Stimulated activated memory B cell treated with anti-CD40 and anti-IgM and Interleukin-4, amounts not matched to agents 10 μg/mL and 1 μg/mL and 100 μg/mL, for 72 hours (primary cell): ENCODE measurements at regions not wholly inside any gene's neighbourhood (a gene's known extent, or its start where the extent isn't known, plus 50 kb on each side); places are given as distances from the start of the nearest gene placed in this dataset.
"Not testable (repeated sequence)": the region's sequence is repeated elsewhere in the genome, so short reads cannot be mapped to it uniquely, and the experiment has no call there.

ENCODE experiments used
- ATAC-seq: fragments of 150-1000 bp; cut with Tn5 transposase; 2 replicates; pipeline ENCODE4 v1.10.0; 2021
- H3K27ac Mint-ChIP-seq: one replicate; pipeline ENCODE4 v1.8.0; 2022; ENCODE audit warnings: mild to moderate bottlenecking, mixed read lengths
- H3K27me3 Mint-ChIP-seq: one replicate; pipeline ENCODE4 v1.8.0; 2022; ENCODE audit warnings: mixed read lengths
- H3K36me3 Mint-ChIP-seq: one replicate; pipeline ENCODE4 v1.8.0; 2022; ENCODE audit warnings: mixed read lengths
- H3K4me1 Mint-ChIP-seq: one replicate; pipeline ENCODE4 v1.8.0; 2022; ENCODE audit warnings: mixed read lengths
- H3K4me3 Mint-ChIP-seq: one replicate; pipeline ENCODE4 v1.8.0; 2022; ENCODE audit warnings: mild to moderate bottlenecking, moderate library complexity, mixed read lengths
- H3K9me3 Mint-ChIP-seq: one replicate; pipeline ENCODE4 v1.8.0; 2022; ENCODE audit warnings: mixed read lengths

DNA sequence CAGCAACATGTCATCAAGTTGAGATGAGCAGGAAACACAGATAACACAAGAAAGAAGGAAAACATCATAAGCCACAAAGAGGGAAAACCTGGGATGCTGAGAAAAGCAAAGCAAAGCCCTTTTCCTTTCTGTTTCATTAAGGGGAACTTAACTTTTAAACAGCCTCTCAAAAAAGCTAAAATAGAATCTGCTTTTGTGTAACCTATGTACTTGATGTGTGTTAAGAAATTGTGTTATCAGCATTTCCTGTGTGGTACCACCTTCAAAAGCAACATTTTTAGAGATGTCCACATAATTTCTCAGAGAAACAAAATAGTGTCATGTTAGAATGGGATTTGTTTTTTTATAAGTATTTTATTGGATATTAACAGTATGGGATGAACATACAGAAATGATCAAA is 206.2 kb downstream of the IL20RB start:
- H3K27ac Mint-ChIP-seq: no peak overlapping the region
- H3K27me3 Mint-ChIP-seq: no peaks in the 10 kb centered on the region
- H3K4me1 Mint-ChIP-seq: no peaks in the 10 kb centered on the region
- H3K9me3 Mint-ChIP-seq: no peaks in the 10 kb centered on the region
- no peak for ATAC-seq
- no peak overlapping the region for H3K4me3 Mint-ChIP-seq
- H3K36me3 Mint-ChIP-seq: no peaks in the 10 kb centered on the region

DNA sequence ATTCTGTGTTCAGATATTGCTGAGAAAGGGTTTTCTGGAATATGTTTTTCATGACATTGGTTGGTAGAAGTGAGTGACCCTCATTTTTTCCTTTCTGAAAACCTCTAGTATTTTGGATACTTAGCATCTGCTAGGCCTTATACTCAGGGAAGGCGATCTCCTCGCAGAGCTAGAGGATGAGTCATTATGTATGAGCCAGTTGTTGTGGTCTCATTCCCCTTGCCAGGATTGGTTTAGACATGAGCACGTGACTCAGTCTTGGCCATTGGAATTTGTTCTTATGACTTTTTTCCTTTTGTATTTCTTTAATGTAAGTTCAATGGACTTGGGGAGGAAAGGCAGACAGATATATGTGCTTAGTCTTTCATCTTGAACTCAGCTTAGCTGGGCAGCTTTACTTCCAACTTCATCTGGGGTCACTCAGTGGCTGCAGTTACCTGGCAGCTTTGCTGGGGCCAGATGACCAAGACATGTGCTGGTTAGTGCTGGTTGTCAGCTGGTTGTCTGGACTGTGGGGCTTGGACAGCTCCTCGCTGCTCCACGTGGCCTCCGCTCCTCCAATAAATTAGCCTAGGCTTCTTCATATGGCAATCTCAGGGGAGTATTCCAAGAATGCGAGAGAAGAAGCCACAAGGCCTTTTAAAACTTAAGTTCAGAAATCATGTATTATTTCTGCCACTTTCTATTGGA is 207.5 kb downstream of the IL20RB start:
- no peak overlapping the region for H3K27ac Mint-ChIP-seq
- ATAC-seq: peak; percentile 57
- no peaks in the 10 kb centered on the region for H3K27me3 Mint-ChIP-seq
- peaks cover 5% of the 10 kb centered on the region for H3K9me3 Mint-ChIP-seq
- no peaks in the 10 kb centered on the region for H3K36me3 Mint-ChIP-seq
- H3K4me1 Mint-ChIP-seq: no peaks in the 10 kb centered on the region
- no peak overlapping the region for H3K4me3 Mint-ChIP-seq

DNA sequence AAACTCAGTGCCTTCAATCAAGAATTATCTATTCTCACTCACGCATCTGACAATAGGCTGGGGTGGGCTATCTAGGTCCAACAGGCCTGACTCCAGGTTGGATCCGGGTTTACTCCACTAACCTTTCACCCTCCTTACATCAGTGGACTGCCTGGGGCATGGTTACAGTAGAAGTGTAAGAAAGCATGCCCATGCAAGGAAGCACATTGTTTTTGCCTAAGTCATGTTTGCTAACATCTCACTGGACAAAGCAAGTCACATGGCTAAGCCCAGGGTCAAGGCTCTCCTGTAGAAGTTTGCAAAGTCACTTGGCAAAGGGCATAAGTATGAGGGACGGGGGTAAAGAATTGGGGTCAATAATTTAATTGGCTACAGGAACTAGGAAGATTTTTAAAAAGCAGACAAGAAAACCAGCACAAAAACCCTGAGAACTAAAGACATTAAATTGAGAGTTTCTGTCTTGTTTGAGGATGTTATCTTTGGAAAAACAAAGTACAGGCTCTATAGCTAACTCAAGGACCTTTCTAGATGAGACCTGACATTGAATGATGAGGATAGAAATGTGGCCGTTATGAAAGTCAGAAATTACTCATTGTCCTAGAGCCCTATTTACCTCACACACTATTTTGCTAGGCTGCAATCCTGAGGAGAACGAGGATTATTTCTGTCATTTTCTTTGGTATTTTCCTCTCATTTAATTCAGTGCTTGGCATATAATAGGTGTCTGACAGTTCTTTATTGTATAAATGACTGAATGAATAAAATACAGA is 214.2 kb downstream of the IL20RB start:
- peaks cover 12% of the 10 kb centered on the region for H3K27me3 Mint-ChIP-seq
- H3K4me1 Mint-ChIP-seq: no peaks in the 10 kb centered on the region
- H3K27ac Mint-ChIP-seq: no peak overlapping the region
- no peaks in the 10 kb centered on the region for H3K36me3 Mint-ChIP-seq
- H3K9me3 Mint-ChIP-seq: peaks cover 6% of the 10 kb centered on the region
- no peak for ATAC-seq
- H3K4me3 Mint-ChIP-seq: no peak overlapping the region

DNA sequence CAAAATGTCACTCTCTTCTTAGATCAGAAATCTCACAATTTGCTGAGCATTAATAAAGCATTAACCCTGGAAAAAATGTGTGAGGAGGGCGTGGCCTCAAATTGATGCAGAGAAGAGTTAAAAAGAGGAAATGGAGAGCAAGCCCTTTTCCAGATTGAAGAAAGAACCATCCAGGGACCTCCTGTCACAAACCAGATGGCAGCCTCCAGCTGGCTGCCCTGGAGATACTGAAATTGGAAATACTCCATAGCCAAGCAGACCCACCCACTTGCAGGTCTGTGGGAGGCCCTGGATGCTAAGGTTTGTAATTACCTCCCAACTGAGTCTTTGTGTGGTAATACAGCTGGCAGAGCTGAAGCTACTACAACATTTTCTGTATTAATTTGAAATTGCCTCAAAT is 214.9 kb downstream of the IL20RB start:
- Mint-ChIP-seq H3K4me3 (no peak overlapping the region), H3K36me3 (no peaks in the 10 kb centered on the region), H3K27ac (no peak overlapping the region), H3K4me1 (no peaks in the 10 kb centered on the region), H3K9me3 (peaks cover 6% of the 10 kb centered on the region), H3K27me3 (peaks cover 12% of the 10 kb centered on the region)
- ATAC-seq: no peak

DNA sequence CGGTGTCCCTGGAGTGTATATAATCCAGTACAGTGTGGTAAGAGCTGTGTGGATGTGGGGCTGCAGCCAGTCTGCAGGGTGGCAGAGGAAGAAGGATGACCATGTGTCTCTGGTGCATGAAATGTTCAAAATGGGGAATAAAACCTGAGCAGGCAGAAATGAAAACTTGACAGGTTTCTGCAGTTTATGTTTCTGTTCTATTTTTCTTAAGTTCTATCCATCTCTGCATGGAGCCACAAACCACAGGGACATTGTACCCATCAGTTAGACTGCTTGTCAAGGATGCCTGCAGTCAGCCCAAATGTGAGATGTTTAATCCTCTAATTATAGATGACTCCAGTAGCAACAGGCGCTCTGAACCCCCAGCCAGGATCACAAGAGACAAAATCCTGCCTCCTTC is 216.7 kb downstream of the IL20RB start:
- Mint-ChIP-seq H3K27me3 (peaks cover 12% of the 10 kb centered on the region), H3K4me1 (no peaks in the 10 kb centered on the region), H3K36me3 (no peaks in the 10 kb centered on the region), H3K9me3 (peaks cover 6% of the 10 kb centered on the region), H3K4me3 (no peak overlapping the region), H3K27ac (no peak overlapping the region)
- ATAC-seq: no peak

DNA sequence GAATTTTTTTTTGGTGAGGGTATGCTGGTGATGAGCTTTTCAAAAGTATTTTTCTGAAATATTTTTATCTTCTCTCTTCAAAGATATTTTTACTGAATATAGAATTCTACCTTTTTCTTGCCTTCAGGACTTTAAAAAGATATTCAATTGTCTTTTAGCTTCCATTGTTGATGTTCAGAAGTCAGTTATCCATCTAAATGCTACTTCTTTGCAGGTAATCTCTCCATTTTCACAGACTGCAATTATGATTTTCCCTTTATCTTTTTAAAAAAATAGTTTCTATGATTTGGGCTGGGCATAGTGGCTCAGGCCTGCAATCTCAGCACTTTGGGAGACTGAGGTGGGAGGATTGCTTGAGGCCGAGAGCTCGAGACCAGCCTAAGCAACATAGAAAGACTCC is 222.4 kb downstream of the IL20RB start:
- H3K27me3 Mint-ChIP-seq: no peaks in the 10 kb centered on the region
- peaks cover 9% of the 10 kb centered on the region for H3K9me3 Mint-ChIP-seq
- no peaks in the 10 kb centered on the region for H3K36me3 Mint-ChIP-seq
- no peaks in the 10 kb centered on the region for H3K4me1 Mint-ChIP-seq
- no peak overlapping the region for H3K4me3 Mint-ChIP-seq
- no peak for ATAC-seq
- no peak overlapping the region for H3K27ac Mint-ChIP-seq

DNA sequence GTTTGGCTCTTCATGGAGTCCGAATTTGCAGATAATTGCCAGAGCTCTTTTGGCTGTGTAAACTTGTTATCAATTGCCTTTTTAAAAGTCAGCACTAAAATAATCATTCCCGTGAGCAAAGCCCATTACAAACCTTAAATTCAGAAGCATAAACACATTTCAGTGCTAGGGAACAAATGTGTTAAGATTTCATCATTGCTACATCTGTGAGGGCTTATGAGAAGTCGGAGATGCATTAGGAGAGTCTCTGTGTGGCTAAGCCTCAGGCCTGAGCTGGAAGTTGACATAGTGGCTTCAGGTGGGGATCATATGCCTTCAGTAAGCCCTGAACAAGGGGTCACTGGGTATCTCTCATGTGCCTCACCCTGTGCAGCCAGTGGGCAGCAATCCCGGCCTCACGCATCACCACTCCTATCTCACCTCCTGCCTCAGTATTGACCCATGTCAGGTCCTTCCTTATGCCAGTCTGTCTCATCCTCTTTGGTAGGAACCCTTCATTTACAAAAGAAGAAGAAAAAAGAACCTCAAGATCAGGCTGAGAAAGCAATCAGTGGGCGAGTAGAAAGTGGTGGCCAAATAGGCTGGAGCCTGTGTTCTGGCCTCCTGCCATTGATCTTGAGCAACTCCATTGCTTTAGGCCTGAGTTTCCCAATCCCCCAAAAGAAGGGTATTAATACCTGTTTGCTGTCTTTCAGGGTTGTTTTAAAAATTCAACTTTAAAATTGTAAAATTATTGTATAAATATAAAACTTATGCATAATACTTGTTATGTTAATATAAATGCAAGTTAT is 233.5 kb downstream of the IL20RB start:
- ATAC-seq: no peak
- Mint-ChIP-seq H3K27me3 (peaks cover 10% of the 10 kb centered on the region), H3K4me3 (no peak overlapping the region), H3K9me3 (peaks cover 2% of the 10 kb centered on the region), H3K4me1 (no peaks in the 10 kb centered on the region), H3K27ac (no peak overlapping the region), H3K36me3 (no peaks in the 10 kb centered on the region)

DNA sequence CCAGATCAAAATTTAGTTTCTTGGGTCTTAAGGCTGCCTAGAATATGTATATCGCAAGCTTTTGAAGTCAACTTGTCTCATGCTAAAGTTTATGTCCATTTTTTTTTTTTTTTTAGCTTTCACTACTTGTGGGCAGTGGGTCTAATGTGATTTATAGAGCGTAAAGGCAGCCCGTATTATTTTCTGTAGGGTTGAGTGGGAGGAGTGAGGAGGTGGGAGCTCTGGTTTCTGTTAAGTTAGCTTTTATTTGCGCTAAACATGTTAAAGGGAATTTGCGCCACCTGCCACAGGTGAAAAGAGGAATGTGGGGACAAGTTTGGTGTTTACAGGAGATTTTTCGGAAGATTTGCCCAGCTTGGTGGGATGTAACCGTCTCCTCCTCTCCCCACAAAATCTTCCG is 234.2 kb downstream of the IL20RB start:
- H3K27me3 Mint-ChIP-seq: peaks cover 10% of the 10 kb centered on the region
- H3K27ac Mint-ChIP-seq: no peak overlapping the region
- H3K9me3 Mint-ChIP-seq: peaks cover 2% of the 10 kb centered on the region
- no peak for ATAC-seq
- no peaks in the 10 kb centered on the region for H3K36me3 Mint-ChIP-seq
- H3K4me3 Mint-ChIP-seq: no peak overlapping the region
- no peaks in the 10 kb centered on the region for H3K4me1 Mint-ChIP-seq

DNA sequence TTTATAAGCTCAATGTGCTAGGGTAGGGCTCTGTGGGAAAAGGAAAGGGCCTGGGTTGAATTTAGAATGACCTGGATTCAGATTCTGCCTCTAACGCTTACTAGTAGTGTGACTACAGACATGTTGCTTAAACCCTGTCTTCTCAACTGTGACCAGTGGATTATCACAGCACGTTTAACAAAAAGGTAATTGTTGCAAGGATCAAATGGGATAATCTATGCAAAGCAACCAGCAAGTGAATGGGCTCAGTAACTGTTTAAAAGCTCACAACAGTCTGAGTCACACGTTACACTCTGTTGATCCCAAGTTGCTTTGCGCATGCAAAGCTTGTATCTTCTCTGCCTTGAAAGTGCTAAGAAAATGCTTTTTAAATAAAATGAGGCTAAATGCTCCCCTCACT is 236.5 kb downstream of the IL20RB start:
- Mint-ChIP-seq H3K4me3 (no peak overlapping the region), H3K4me1 (no peaks in the 10 kb centered on the region), H3K36me3 (no peaks in the 10 kb centered on the region), H3K9me3 (peaks cover 3% of the 10 kb centered on the region), H3K27ac (no peak overlapping the region), H3K27me3 (peaks cover 10% of the 10 kb centered on the region)
- no peak for ATAC-seq

DNA sequence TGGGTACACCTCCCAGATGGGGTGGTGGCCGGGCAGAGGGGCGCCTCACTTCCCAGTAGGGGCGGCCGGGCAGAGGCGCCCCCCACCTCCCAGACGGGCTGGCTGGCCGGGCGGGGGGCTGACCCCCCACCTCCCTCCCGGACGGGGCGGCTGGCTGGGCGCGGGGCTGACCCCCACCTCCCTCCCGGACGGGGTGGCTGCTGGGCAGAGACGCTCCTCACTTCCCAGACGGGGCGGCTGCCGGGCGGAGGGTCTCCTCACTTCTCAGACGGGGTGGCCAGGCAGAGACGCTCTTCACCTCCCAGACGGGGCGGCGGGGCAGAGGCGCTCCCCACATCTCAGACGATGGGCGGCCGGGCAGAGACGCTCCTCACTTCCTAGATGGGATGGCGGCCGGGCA is 240.6 kb downstream of the IL20RB start:
- H3K27me3 Mint-ChIP-seq, H3K27ac Mint-ChIP-seq, H3K36me3 Mint-ChIP-seq, ATAC-seq, H3K4me3 Mint-ChIP-seq, H3K9me3 Mint-ChIP-seq, H3K4me1 Mint-ChIP-seq: not testable (repeated sequence)

DNA sequence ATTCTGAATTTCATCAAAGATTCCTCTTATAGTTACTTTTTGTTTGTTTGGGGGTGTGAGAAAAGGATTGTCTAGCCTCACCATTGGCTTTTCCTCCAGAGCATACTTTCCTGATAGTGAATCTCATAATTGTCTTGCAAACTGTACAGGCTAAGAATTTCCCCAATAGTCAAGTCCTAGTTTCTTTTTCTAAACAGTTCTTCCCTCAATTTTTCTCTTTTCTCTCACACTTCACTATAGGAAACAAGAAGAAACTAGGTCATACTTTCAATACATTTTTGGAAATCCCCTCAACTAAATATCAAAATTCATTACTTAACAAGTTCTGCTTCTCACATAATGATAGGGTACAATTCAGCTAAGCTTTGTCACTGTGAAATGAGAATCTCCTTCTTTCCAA is 241.9 kb downstream of the IL20RB start:
- Mint-ChIP-seq H3K4me3 (no peak overlapping the region), H3K27ac (no peak overlapping the region), H3K36me3 (no peaks in the 10 kb centered on the region), H3K4me1 (no peaks in the 10 kb centered on the region), H3K27me3 (no peaks in the 10 kb centered on the region), H3K9me3 (peaks cover 3% of the 10 kb centered on the region)
- no peak for ATAC-seq

DNA sequence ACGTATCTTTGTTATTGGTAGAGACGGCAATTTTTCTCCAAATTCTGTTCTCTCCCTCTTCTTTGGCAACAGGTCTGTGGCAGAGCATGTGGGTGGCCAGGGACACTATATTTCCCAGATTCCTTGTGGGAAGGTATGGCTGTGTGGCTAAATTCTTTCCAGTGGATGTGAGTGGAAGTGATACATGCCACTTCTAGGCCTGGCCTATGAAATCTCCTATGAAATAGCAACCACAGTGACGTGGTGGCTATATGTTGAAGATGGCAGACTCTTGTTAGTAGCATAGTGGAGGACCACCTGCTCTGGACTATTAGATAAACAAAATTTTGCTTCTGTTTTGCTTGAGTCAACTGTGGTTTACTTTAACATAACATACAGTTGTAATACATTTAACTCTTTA is 243.3 kb downstream of the IL20RB start:
- peaks cover 3% of the 10 kb centered on the region for H3K9me3 Mint-ChIP-seq
- H3K27ac Mint-ChIP-seq: no peak overlapping the region

DNA sequence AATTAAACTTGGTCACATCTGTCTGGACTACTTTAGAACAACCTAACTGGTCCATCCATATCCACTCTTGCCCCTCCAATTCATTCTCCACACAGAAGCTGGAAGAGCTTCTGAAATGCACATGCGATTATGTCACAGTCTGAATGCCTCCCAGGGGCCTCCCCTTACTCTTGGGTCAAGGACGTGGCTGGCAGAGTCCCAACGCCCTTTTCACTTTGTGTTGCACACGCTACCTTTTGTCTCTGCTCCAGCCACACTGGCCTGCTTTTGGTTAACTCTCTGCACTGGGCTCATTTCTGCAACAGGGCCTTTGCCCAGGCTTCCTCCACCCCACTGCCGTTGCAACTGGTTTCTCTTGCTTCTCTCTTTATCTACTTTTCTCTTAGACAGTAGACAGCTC is 245.2 kb downstream of the IL20RB start:
- no peaks in the 10 kb centered on the region for H3K4me1 Mint-ChIP-seq
- ATAC-seq: no peak
- H3K36me3 Mint-ChIP-seq: no peaks in the 10 kb centered on the region
- no peak overlapping the region for H3K27ac Mint-ChIP-seq
- H3K4me3 Mint-ChIP-seq: no peak overlapping the region
- peaks cover 3% of the 10 kb centered on the region for H3K9me3 Mint-ChIP-seq
- H3K27me3 Mint-ChIP-seq: no peaks in the 10 kb centered on the region

More for the DNA sequence above, 243.3 kb downstream of the IL20RB start:
- Mint-ChIP-seq H3K36me3 (no peaks in the 10 kb centered on the region), H3K27me3 (no peaks in the 10 kb centered on the region), H3K4me1 (no peaks in the 10 kb centered on the region), H3K4me3 (no peak overlapping the region)
- ATAC-seq: no peak

DNA sequence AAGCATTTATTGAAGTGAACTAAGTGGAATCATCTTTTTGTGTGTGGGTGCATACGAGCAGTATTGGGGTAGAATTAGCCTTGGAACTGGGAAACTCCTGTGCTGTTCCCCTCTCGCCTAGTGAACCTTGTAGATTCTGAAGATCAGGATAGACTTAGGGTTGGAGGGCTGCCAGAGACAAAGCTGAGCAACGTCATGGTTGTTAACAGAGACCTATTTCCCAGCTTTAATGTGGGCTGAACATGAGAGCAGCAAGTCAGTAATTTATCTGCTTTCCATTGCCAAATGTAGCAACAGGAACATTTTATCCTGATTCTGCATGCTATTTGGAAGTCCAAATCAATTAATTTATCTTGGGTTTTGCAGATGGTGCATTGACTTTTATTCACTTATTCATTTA is 246.6 kb downstream of the IL20RB start:
- ATAC-seq: no peak
- H3K36me3 Mint-ChIP-seq: no peaks in the 10 kb centered on the region
- no peaks in the 10 kb centered on the region for H3K9me3 Mint-ChIP-seq
- H3K27me3 Mint-ChIP-seq: no peaks in the 10 kb centered on the region
- no peak overlapping the region for H3K4me3 Mint-ChIP-seq
- no peaks in the 10 kb centered on the region for H3K4me1 Mint-ChIP-seq
- H3K27ac Mint-ChIP-seq: no peak overlapping the region

DNA sequence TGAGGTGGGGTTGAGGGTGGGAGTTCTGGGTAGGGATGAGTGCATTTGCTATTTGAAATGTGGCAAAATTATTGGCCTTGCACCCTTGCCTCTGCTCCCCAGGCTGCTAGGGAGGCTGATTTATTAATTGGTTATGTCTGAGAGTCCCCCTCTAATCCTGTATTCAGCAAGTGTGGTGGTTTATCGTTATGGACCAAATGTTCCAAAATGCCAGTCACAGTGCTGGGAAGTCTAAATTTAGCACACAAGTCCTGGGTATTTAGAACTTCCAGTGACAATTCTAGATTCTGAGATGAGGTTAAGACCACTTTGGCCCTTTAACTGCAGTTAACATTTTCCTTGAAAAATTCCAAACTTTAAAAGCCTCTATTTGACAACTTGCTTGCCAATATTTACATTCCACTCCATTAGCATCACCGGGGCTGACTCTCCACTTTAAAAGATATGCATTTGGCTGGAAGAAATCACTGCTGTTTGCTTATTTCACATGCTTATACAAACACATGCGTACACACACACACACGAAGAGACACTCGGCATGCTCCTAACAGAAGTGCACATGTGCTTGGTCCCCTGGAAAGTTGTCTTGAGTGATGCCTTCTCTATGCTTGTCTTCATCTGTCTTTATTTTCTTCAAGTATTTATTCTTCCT is 247.7 kb downstream of the IL20RB start:
- Mint-ChIP-seq H3K4me3 (no peak overlapping the region), H3K27ac (no peak overlapping the region), H3K27me3 (no peaks in the 10 kb centered on the region), H3K4me1 (no peaks in the 10 kb centered on the region), H3K36me3 (no peaks in the 10 kb centered on the region), H3K9me3 (no peaks in the 10 kb centered on the region)
- ATAC-seq: no peak
